ENCODE measurements at regions not wholly inside any gene's neighbourhood (a gene's known extent, or its start where the extent isn't known, plus 50 kb on each side); places are given as distances from the start of the nearest gene placed in this dataset.

DNA sequence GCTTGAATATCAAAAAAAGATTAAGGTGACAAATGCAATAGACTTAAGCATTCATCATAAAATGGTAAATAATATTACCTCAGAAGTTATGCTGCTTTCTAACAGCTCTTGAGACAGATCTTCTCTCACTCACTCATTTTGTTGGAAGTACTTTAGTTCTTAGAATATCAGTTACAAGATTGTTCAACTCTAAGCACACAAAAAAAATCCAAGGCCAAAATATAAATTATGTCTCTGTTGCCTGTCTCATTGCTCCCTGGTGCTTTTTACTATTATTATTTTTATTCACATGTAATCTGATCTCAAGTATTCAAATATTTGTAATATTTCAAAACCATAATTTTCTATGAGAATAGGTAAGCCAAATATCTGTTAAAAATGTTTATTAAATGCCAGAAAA lies 259.4 kb upstream of the HSF2 start:
- TF ChIP-seq, protein P1, sequence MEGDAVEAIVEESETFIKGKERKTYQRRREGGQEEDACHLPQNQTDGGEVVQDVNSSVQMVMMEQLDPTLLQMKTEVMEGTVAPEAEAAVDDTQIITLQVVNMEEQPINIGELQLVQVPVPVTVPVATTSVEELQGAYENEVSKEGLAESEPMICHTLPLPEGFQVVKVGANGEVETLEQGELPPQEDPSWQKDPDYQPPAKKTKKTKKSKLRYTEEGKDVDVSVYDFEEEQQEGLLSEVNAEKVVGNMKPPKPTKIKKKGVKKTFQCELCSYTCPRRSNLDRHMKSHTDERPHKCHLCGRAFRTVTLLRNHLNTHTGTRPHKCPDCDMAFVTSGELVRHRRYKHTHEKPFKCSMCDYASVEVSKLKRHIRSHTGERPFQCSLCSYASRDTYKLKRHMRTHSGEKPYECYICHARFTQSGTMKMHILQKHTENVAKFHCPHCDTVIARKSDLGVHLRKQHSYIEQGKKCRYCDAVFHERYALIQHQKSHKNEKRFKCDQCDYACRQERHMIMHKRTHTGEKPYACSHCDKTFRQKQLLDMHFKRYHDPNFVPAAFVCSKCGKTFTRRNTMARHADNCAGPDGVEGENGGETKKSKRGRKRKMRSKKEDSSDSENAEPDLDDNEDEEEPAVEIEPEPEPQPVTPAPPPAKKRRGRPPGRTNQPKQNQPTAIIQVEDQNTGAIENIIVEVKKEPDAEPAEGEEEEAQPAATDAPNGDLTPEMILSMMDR (IDR thresholded peaks at IDR 0.05) = no peak
- TF ChIP-seq EP300 (IDR thresholded peaks at IDR 0.05) = no peak

All from stomach (tissue), 4 donors.